ENCODE measurements at regions not wholly inside any gene's neighbourhood (a gene's known extent, or its start where the extent isn't known, plus 50 kb on each side); places are given as distances from the start of the nearest gene placed in this dataset.

DNA sequence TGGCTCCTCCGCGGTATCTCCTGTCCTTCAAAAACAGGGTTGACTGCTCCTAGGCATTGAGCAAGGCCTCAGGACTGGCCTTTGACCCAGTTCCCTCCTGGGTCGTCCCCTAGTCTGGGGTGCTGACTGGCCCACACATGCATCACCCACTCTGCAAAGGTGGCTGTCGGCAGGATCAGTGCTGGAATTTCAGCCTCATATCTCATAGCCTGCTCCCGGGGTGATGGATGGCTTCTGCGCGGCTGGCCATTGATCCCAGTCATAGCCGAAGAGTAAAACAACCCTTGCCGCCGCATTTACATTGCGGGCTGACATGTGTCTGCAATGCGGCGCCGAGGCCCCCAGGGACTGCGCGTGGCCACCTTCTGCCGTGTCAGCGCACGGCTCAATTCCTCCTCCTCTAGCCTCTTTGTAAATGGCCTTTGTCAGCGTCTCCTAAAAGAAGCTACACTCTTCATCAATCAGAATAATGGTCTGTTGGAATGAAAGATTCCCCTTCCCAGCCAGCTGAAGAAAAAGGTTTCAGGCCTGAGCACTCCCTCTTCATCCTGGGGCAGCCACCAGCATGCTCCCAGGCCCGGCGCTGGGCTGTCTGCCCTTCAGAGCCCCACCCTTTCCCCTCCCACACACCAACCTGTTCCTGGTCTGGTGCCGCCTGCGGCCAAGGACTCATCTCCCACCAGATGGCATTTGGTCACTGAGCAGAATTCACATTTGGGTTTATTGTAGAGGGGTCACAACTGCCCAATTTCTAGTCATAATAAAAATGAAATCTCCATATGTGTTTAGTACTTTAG is 159.0 kb downstream of the PJA2 start:
- TF ChIP-seq, protein P1, sequence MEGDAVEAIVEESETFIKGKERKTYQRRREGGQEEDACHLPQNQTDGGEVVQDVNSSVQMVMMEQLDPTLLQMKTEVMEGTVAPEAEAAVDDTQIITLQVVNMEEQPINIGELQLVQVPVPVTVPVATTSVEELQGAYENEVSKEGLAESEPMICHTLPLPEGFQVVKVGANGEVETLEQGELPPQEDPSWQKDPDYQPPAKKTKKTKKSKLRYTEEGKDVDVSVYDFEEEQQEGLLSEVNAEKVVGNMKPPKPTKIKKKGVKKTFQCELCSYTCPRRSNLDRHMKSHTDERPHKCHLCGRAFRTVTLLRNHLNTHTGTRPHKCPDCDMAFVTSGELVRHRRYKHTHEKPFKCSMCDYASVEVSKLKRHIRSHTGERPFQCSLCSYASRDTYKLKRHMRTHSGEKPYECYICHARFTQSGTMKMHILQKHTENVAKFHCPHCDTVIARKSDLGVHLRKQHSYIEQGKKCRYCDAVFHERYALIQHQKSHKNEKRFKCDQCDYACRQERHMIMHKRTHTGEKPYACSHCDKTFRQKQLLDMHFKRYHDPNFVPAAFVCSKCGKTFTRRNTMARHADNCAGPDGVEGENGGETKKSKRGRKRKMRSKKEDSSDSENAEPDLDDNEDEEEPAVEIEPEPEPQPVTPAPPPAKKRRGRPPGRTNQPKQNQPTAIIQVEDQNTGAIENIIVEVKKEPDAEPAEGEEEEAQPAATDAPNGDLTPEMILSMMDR (IDR thresholded peaks at IDR 0.05; ENCODE audit: extremely low read depth in 1 of 2, insufficient read depth in 1 of 2, low read depth in 1 of 2, low read length in 2 of 2) = no peak
- TF ChIP-seq GATA2 (IDR thresholded peaks at IDR 0.05; ENCODE audit: insufficient read depth, insufficient read length, low read depth, low read length) (no peak), POLR2AphosphoS5 (IDR thresholded peaks at IDR 0.05; ENCODE audit: insufficient read depth, low read depth, low read length) (no peak), POLR2A (IDR thresholded peaks at IDR 0.05; ENCODE audit: low read depth, low read length) (no peak), EZH2 (IDR thresholded peaks at IDR 0.05; ENCODE audit: borderline replicate concordance, low read depth, low read length, severe bottlenecking) (no peak), FOS (IDR thresholded peaks at IDR 0.05; ENCODE audit: borderline replicate concordance, insufficient read depth, low read length) (no peak), JUN (IDR thresholded peaks at IDR 0.05; ENCODE audit: borderline replicate concordance, insufficient read depth, insufficient read length, low read depth) (no peak), MYC (IDR thresholded peaks at IDR 0.05; ENCODE audit: low read depth, low read length) (no peak)
- TF ChIP-seq, protein P2, sequence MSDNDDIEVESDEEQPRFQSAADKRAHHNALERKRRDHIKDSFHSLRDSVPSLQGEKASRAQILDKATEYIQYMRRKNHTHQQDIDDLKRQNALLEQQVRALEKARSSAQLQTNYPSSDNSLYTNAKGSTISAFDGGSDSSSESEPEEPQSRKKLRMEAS (IDR thresholded peaks at IDR 0.05; ENCODE audit: insufficient read depth, insufficient read length) = no peak
